NCI-H187 treated with DMSO at 0.1 percent for 48 hours (cell line): ENCODE measurements at regions not wholly inside any gene's neighbourhood (a gene's known extent, or its start where the extent isn't known, plus 50 kb on each side); places are given as distances from the start of the nearest gene placed in this dataset.
"Not testable (repeated sequence)": the region's sequence is repeated elsewhere in the genome, so short reads cannot be mapped to it uniquely, and the experiment has no call there.

Source experiments
- DNase-seq: peaks from one replicate; lab custom pipeline; 2025; lab: John Stamatoyannopoulos, UW

GRCh38 chr5:87746891-87747377, 334.2 kb upstream of the CCNH start:
- no peak for DNase-seq

DNA sequence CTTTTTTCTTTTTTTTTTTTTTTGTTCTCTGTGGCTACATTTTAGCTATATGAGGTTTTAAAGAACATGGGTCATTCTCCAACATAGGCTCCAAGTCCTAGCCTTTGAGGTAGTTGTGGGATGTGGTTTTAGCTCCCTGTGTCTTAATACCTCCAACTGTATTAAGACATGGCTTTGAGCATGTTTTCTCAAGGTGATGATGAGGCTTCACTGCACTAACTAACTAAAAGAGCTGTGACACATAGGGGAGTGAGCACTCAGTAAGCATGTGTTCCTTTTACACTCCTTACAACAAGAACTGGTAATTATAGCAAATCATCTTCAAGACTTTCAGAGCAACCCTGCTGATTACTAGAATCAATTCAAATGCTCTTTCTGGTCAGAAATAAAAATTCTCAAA, 333.6 kb upstream of the CCNH start:
- no peak for DNase-seq

GRCh38 chr5:87741881-87742280, 329.2 kb upstream of the CCNH start:
- DNase-seq, result no peak

GRCh38 chr5:87735923-87736322, 323.2 kb upstream of the CCNH start:
- peak; percentile 18 for DNase-seq

- DNase-seq, result no peak
Measured at GRCh38 chr5:87733897-87734296, 321.2 kb upstream of the CCNH start.

DNA sequence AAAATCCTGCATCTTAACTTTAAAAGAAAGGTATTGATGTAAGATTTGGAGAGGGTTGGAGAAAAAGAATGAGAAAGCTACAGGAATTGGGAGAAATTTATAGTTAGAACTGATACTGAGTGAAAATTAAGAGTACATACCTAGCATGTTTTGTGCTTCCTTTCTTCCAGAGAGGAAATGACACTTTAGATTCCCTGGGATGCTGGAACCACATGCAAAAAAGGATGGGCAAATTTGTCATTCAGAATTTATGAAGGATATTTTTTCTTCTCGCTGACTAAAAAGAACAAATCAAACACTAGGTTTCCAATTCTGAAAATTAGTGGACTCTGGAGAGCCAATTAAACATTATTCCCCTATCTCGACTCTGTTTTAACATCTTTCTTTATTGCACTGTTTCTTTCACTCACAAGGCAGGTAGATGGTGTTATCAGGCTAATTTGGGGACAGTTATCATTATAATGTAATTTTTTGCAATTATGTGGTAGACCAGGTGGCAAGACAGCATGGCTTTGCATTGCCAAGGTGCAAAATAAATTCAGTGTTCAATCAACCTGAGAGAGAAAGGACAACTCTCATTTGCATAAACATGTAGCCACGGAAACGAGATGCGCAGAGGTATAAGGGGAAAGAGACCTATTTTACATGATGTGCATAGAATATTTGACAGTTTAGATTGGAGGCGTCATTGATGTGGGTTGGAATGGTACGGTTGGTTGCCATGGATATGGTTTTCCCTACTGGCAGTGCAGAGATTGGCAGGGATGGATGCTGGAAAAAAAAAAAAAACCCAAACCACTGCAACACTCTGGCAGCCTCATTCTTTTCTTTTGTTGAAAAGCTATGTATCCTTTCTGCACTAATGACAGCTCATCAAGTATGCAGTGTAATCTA, 320.4 kb upstream of the CCNH start:
- no peak for DNase-seq

GRCh38 chr5:87729781-87730180, 317.1 kb upstream of the CCNH start:
- DNase-seq, result no peak

- no peak for DNase-seq
Measured at GRCh38 chr5:87722286-87722685, 309.6 kb upstream of the CCNH start.

GRCh38 chr5:87718224-87718925, 305.6 kb upstream of the CCNH start:
- DNase-seq, result not testable (repeated sequence)

GRCh38 chr5:87717761-87718160, 305.0 kb upstream of the CCNH start:
- no peak for DNase-seq

DNA sequence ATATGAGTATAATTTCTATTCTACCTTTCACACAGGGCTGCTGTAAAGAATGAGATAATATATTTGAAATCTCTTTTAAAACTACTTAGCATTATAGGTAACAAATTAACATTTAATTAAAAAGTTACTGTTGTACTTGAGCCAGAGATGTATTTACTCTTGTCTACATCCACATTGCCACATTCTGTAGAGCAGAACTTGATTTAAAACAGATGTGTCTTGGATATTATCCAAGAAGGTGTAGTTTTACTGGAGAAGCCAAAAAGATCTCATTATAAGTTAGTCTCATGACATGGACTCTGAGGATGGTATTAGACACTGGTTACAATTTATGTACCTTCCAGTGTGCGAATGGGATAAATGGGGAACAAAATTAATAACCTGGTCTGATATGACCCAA, 293.1 kb upstream of the CCNH start:
- DNase-seq, result no peak

DNA sequence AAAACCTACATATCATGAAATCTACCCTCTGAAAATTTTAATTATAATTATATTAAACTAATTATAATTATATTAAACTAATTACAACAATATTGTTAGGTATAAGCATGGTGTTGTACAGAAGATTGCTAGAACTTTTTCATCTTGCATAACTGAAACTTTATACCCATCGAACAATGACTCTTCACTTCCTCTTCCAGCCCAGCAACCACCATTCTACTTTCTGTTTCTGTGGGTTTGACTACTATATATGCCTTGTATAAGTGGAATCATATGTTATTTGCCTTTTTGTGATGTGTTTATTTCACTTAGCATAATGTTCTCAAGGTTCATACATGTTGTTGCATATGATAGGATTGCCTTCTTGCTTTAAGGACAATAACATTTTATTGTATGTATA, 274.2 kb upstream of the CCNH start:
- DNase-seq, result no peak

DNA sequence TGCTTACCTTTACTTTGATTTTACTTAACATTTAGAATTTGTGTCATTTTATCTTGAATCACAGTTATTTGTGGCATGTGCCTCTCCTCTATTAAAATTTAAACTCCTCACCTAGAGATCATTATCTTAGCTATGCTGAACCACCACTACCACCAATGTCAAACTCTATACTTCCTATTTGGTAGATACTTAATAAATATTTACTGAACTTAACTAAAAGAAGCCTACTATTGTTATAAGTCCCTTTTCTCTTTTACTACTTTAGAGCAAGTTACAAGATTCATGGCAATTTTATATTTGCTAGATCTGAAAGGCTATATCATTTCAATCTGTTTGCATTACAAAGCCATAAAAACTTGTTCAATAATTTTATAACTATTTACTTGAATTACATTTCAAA, 273.3 kb upstream of the CCNH start:
- no peak for DNase-seq

DNA sequence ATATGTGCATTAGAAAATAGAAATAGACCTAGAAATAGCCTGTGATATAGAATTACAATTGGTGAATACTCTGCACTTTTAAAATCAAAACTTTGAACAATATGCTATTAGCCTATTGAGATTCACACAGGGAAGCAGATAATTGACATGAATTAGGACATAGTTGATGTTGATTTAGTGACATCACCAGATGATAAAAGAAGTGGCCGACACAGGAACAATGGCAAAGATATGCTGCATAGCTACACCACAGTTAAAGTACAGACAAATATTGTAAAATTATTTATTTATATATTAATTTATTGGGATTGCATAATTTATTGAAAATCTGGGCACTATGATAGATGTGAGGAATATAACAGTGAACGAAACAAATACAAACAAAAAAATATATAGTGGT, 261.5 kb upstream of the CCNH start:
- no peak for DNase-seq

DNA sequence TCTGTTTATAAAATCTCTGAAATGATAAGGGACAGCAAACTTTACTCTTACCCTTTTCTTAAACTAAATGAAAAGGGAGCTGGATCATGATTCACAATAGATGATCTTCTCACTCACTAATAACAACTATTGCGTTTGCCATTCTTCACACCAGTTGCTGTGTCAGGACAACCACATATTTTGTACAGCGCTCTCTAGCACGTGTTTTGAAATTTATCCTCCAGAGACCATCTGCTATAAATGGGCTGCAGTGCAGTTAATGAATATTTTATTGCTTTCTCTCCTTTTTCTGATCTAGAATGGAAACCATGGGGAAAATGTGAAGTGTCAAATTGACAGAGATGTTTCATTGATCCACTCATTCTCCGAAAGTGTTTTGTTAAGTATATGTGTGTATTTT, 258.4 kb upstream of the CCNH start:
- DNase-seq, result no peak

DNA sequence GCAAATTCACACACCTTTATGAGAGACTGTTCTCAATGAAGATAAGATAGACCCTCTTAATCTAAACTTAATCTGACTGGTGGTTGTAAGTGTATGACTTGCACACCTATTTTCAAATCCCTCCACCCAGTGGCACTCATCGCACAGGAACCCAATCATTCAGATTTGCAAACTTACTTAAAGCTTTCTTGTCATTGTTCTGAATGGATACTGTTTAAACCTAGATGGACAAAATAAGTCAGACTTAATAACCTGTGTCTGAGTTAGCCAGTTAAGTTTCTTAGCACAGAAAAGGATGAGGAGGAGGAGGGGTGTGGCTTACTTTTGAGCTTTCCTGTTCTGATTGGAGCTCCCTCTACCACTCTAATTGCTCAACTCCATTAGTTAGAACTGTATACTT, 252.4 kb upstream of the CCNH start:
- no peak for DNase-seq

- no peak for DNase-seq
Measured at GRCh38 chr5:87661784-87662566, 249.2 kb upstream of the CCNH start.

- DNase-seq, result no peak
Measured at GRCh38 chr5:87653242-87653641, 240.5 kb upstream of the CCNH start.

GRCh38 chr5:87650284-87650683, 237.6 kb upstream of the CCNH start:
- DNase-seq, result no peak

GRCh38 chr5:87649455-87649854, 236.7 kb upstream of the CCNH start:
- no peak for DNase-seq

- DNase-seq, result no peak
Measured at GRCh38 chr5:87645224-87645623, 232.5 kb upstream of the CCNH start.

GRCh38 chr5:87640902-87641301, 228.2 kb upstream of the CCNH start:
- DNase-seq, result no peak

GRCh38 chr5:87627363-87627762, 214.6 kb upstream of the CCNH start:
- DNase-seq, result no peak
